Suprapubic skin (tissue), 4 donors: ENCODE measurements at regions not wholly inside any gene's neighbourhood (a gene's known extent, or its start where the extent isn't known, plus 50 kb on each side); places are given as distances from the start of the nearest gene placed in this dataset.

ENCODE experiments used
- EP300 ChIP-seq: sonication (generic); formaldehyde crosslinking; IDR thresholded peaks from one replicate; pipeline ENCODE4 v1.6.1; 2017; ENCODE audit warnings: antibody characterized with exemption
- POLR2AphosphoS5 ChIP-seq, 3 donors: sonication (generic); formaldehyde crosslinking; IDR thresholded peaks; one replicate each; pipeline ENCODE4 v1.6.1; 2017; ENCODE audit warnings: antibody characterized with exemption in 3 of 3
- TF ChIP-seq, protein P1 (sequence below), 2 donors: fragments of 200-600 bp in 1 of 2; fragments of 450-650 bp in 1 of 2; sonication (generic) in 1 of 2; IDR thresholded peaks; one replicate each; pipeline ENCODE4 v1.5.1; 2016 to 2019; ENCODE audit warnings: antibody characterized with exemption in 2 of 2, mild to moderate bottlenecking in 1 of 2, moderate library complexity in 1 of 2

DNA sequence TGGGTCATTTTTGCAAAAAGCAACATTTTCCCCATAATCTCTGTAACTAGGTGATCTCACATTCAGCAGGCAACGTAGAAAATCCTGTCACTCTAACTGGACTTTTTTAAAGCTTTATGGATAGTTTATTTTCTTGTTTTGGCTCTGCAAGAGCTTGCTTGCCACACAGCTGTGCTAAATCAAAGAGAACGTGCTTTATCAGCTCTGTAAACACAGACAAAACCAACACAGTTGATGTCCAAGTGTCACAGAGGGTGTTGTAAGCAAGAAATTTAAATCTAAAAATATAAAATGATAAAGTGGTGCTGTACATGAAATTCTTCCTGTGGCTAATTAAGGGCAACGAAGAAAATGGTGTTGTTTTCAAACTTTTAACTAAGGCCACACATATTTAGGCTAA lies 97.5 kb upstream of the STAC start:
- TF ChIP-seq, protein P1, sequence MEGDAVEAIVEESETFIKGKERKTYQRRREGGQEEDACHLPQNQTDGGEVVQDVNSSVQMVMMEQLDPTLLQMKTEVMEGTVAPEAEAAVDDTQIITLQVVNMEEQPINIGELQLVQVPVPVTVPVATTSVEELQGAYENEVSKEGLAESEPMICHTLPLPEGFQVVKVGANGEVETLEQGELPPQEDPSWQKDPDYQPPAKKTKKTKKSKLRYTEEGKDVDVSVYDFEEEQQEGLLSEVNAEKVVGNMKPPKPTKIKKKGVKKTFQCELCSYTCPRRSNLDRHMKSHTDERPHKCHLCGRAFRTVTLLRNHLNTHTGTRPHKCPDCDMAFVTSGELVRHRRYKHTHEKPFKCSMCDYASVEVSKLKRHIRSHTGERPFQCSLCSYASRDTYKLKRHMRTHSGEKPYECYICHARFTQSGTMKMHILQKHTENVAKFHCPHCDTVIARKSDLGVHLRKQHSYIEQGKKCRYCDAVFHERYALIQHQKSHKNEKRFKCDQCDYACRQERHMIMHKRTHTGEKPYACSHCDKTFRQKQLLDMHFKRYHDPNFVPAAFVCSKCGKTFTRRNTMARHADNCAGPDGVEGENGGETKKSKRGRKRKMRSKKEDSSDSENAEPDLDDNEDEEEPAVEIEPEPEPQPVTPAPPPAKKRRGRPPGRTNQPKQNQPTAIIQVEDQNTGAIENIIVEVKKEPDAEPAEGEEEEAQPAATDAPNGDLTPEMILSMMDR (IDR thresholded peaks at IDR 0.05), result no peak
- TF ChIP-seq POLR2AphosphoS5 (IDR thresholded peaks at IDR 0.05) (no peak), EP300 (no peak)
